HEK293 (cell line): ENCODE measurements at regions not wholly inside any gene's neighbourhood (a gene's known extent, or its start where the extent isn't known, plus 50 kb on each side); places are given as distances from the start of the nearest gene placed in this dataset.

Source experiments
- CTCF ChIA-PET: fragments of 350-600 bp; formaldehyde crosslinking; extraction: SDS; loops from one replicate; lab custom pipeline; 2021; ENCODE audit warnings: antibody characterized with exemption; lab: Yijun Ruan, JAX
- POLR2A ChIA-PET: fragments of 300-600 bp; formaldehyde crosslinking; extraction: SDS; loops from one replicate; lab custom pipeline; 2020; ENCODE audit warnings: antibody characterized with exemption, inconsistent platforms; lab: Yijun Ruan, JAX
- H3K27ac ChIP-seq: fragments of 200-500 bp; sonication (Bioruptor generic); 2 replicates; pipeline ENCODE4 v1.5.1; 2014; ENCODE audit warnings: low read depth, low read length, control low read depth, inconsistent platforms; ENCODE audit errors: extremely low read depth
- H3K36me3 ChIP-seq, 2 experiments: fragments of 200-500 bp in 1 of 2; sonication (Bioruptor generic) in 1 of 2; 1 replicate in 1 of 2; 2 replicates in 1 of 2; pipeline ENCODE4 v1.5.1; 2014 to 2017; ENCODE audit warnings: inconsistent platforms in 2 of 2, low read length in 2 of 2; ENCODE audit not compliant: control insufficient read depth in 2 of 2, insufficient read depth in 1 of 2
- H3K4me1 ChIP-seq: fragments of 200-500 bp; sonication (Bioruptor generic); 2 replicates; pipeline ENCODE4 v1.5.1; 2014; ENCODE audit warnings: mild to moderate bottlenecking, low read length, inconsistent platforms; ENCODE audit not compliant: control insufficient read depth, insufficient read depth
- H3K4me3 ChIP-seq: 2 replicates; pipeline ENCODE4 v1.5.1; 2011; ENCODE audit warnings: low read depth, mild to moderate bottlenecking, control low read depth, low read length, moderate library complexity
- H3K9me3 ChIP-seq: fragments of 200-500 bp; sonication (Bioruptor generic); 2 replicates; pipeline ENCODE4 v1.5.1; 2014; ENCODE audit warnings: low read depth, low read length, inconsistent platforms; ENCODE audit not compliant: control insufficient read depth, insufficient read depth
- BCL11A ChIP-seq: fragments of 450-650 bp; formaldehyde crosslinking; IDR thresholded peaks from 2 replicates; pipeline ENCODE4 v1.5.1; 2016; ENCODE audit warnings: low read depth, missing biosample characterization, missing genetic modification characterization
- BCL11B ChIP-seq: fragments of 450-650 bp; formaldehyde crosslinking; IDR thresholded peaks from 2 replicates; pipeline ENCODE4 v1.5.1; 2016; ENCODE audit warnings: low read depth, missing biosample characterization, missing genetic modification characterization
- HOXA7 ChIP-seq: sonication (generic); formaldehyde crosslinking; IDR thresholded peaks from 2 replicates; pipeline ENCODE4 v1.8.1; 2022; ENCODE audit warnings: missing genetic modification reagents, borderline replicate concordance
- KLF16 ChIP-seq: fragments of 450-650 bp; formaldehyde crosslinking; IDR thresholded peaks from 2 replicates; pipeline ENCODE4 v1.5.1; 2017; ENCODE audit warnings: missing biosample characterization, missing genetic modification characterization
- RBAK ChIP-seq: fragments of 450-650 bp; formaldehyde crosslinking; IDR thresholded peaks from 2 replicates; pipeline ENCODE4 v1.5.1; 2016; ENCODE audit warnings: missing biosample characterization, missing genetic modification characterization
- ZIC2 ChIP-seq: fragments of 450-650 bp; formaldehyde crosslinking; IDR thresholded peaks from 2 replicates; pipeline ENCODE4 v1.5.1; 2016; ENCODE audit warnings: missing biosample characterization, missing genetic modification characterization
- ZNF114 ChIP-seq: fragments of 450-650 bp; formaldehyde crosslinking; IDR thresholded peaks from 2 replicates; pipeline ENCODE4 v1.5.0; 2017; ENCODE audit warnings: missing biosample characterization, missing genetic modification characterization
- ZNF184 ChIP-seq: fragments of 450-650 bp; IDR thresholded peaks from 2 replicates; pipeline ENCODE4 v1.5.1; 2018; ENCODE audit warnings: missing biosample characterization, mild to moderate bottlenecking, missing genetic modification characterization
- ZNF350 ChIP-seq: fragments of 450-650 bp; formaldehyde crosslinking; IDR thresholded peaks from 2 replicates; pipeline ENCODE4 v1.5.0; 2017; ENCODE audit warnings: missing biosample characterization, mild to moderate bottlenecking, missing genetic modification characterization
- ZNF558 ChIP-seq: fragments of 450-650 bp; formaldehyde crosslinking; IDR thresholded peaks from 2 replicates; pipeline ENCODE4 v1.5.1; 2016; ENCODE audit warnings: missing biosample characterization, missing genetic modification characterization
- ZNF623 ChIP-seq: fragments of 450-650 bp; formaldehyde crosslinking; IDR thresholded peaks from 2 replicates; pipeline ENCODE4 v1.5.1; 2016; ENCODE audit warnings: missing biosample characterization, missing genetic modification characterization
- ZNF626 ChIP-seq: fragments of 450-650 bp; sonication (Bioruptor Pico); formaldehyde crosslinking; IDR thresholded peaks from 2 replicates; pipeline ENCODE4 v1.5.1; 2018; ENCODE audit warnings: missing biosample characterization, missing genetic modification characterization, inconsistent platforms
- ZNF792 ChIP-seq: fragments of 450-650 bp; formaldehyde crosslinking; IDR thresholded peaks from 2 replicates; pipeline ENCODE4 v1.5.1; 2016; ENCODE audit warnings: missing biosample characterization, missing genetic modification characterization
- TF ChIP-seq, protein P1 (sequence below): fragments of 450-650 bp; formaldehyde crosslinking; IDR thresholded peaks from 2 replicates; pipeline ENCODE4 v1.5.1; 2016; ENCODE audit warnings: missing biosample characterization, missing genetic modification characterization
- TF ChIP-seq, protein P2 (sequence below): fragments of 450-650 bp; formaldehyde crosslinking; IDR thresholded peaks from 2 replicates; pipeline ENCODE4 v1.5.1; 2016; ENCODE audit warnings: missing biosample characterization, missing genetic modification characterization
- TF ChIP-seq, protein P3 (sequence below): fragments of 450-650 bp; formaldehyde crosslinking; IDR thresholded peaks from 2 replicates; pipeline ENCODE4 v1.5.1; 2016; ENCODE audit warnings: missing biosample characterization, missing genetic modification characterization
- TF ChIP-seq, protein P4 (sequence below): fragments of 450-650 bp; formaldehyde crosslinking; IDR thresholded peaks from 2 replicates; pipeline ENCODE4 v1.5.1; 2016; ENCODE audit warnings: missing biosample characterization, missing genetic modification characterization
- TF ChIP-seq, protein P5 (sequence below): fragments of 450-650 bp; formaldehyde crosslinking; IDR thresholded peaks from 2 replicates; pipeline ENCODE4 v1.5.1; 2016; ENCODE audit warnings: missing biosample characterization, missing genetic modification characterization

DNA sequence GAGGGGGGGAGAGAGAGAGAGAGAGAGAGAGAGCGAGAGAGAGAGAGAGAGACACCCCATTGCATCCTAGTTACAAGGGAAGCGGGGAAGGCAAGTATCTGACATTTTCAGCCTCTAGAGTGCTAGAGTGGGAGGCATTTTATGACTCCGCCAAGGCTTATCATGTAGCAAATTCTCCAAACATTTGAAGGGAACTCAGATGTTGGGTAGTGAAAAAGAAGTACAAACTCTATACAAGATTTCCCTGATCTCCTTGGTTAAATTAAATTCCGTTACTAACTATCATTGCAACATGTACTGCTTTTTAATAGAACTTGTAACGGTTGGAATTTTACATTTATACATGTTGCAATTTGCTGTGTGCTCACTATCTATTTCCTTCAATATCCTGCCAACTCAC is 83.4 kb upstream of the FAM3C start:
- Histone ChIP-seq H3K9me3 (no peaks in the 10 kb centered on the region), H3K4me3 (no peak overlapping the region), H3K36me3 (no peaks in the 10 kb centered on the region), H3K4me1 (no peaks in the 10 kb centered on the region), H3K27ac (no peak overlapping the region)
- ChIA-PET POLR2A (no interaction called here), CTCF (no interaction called here)
- TF ChIP-seq, protein P1, sequence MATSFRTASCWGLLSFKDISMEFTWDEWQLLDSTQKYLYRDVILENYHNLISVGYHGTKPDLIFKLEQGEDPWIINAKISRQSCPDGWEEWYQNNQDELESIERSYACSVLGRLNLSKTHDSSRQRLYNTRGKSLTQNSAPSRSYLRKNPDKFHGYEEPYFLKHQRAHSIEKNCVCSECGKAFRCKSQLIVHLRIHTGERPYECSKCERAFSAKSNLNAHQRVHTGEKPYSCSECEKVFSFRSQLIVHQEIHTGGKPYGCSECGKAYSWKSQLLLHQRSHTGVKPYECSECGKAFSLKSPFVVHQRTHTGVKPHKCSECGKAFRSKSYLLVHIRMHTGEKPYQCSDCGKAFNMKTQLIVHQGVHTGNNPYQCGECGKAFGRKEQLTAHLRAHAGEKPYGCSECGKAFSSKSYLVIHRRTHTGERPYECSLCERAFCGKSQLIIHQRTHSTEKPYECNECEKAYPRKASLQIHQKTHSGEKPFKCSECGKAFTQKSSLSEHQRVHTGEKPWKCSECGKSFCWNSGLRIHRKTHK (tag by site-specific recombination) = no peak
- TF ChIP-seq ZNF623 (tag by site-specific recombination) (no peak), ZNF184 (tag by site-specific recombination) (no peak), BCL11B (tag by site-specific recombination) (no peak), ZNF114 (tag by site-specific recombination) (no peak), HOXA7 (CRISPR knock-in tag) (no peak), ZNF350 (tag by site-specific recombination) (no peak), ZNF792 (tag by site-specific recombination) (no peak), ZIC2 (tag by site-specific recombination) (no peak), ZNF558 (tag by site-specific recombination) (no peak), RBAK (tag by site-specific recombination) (no peak), KLF16 (tag by site-specific recombination) (no peak), ZNF626 (tag by site-specific recombination) (no peak), BCL11A (tag by site-specific recombination) (no peak)
- TF ChIP-seq, protein P2, sequence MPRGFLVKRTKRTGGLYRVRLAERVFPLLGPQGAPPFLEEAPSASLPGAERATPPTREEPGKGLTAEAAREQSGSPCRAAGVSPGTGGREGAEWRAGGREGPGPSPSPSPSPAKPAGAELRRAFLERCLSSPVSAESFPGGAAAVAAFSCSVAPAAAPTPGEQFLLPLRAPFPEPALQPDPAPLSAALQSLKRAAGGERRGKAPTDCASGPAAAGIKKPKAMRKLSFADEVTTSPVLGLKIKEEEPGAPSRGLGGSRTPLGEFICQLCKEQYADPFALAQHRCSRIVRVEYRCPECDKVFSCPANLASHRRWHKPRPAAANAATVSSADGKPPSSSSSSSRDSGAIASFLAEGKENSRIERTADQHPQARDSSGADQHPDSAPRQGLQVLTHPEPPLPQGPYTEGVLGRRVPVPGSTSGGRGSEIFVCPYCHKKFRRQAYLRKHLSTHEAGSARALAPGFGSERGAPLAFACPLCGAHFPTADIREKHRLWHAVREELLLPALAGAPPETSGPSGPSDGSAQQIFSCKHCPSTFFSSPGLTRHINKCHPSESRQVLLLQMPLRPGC (tag by site-specific recombination) = no peak
- TF ChIP-seq, protein P3, sequence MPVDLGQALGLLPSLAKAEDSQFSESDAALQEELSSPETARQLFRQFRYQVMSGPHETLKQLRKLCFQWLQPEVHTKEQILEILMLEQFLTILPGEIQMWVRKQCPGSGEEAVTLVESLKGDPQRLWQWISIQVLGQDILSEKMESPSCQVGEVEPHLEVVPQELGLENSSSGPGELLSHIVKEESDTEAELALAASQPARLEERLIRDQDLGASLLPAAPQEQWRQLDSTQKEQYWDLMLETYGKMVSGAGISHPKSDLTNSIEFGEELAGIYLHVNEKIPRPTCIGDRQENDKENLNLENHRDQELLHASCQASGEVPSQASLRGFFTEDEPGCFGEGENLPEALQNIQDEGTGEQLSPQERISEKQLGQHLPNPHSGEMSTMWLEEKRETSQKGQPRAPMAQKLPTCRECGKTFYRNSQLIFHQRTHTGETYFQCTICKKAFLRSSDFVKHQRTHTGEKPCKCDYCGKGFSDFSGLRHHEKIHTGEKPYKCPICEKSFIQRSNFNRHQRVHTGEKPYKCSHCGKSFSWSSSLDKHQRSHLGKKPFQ = no peak
- TF ChIP-seq, protein P4, sequence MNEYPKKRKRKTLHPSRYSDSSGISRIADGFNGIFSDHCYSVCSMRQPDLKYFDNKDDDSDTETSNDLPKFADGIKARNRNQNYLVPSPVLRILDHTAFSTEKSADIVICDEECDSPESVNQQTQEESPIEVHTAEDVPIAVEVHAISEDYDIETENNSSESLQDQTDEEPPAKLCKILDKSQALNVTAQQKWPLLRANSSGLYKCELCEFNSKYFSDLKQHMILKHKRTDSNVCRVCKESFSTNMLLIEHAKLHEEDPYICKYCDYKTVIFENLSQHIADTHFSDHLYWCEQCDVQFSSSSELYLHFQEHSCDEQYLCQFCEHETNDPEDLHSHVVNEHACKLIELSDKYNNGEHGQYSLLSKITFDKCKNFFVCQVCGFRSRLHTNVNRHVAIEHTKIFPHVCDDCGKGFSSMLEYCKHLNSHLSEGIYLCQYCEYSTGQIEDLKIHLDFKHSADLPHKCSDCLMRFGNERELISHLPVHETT (tag by site-specific recombination) = no peak
- TF ChIP-seq, protein P5, sequence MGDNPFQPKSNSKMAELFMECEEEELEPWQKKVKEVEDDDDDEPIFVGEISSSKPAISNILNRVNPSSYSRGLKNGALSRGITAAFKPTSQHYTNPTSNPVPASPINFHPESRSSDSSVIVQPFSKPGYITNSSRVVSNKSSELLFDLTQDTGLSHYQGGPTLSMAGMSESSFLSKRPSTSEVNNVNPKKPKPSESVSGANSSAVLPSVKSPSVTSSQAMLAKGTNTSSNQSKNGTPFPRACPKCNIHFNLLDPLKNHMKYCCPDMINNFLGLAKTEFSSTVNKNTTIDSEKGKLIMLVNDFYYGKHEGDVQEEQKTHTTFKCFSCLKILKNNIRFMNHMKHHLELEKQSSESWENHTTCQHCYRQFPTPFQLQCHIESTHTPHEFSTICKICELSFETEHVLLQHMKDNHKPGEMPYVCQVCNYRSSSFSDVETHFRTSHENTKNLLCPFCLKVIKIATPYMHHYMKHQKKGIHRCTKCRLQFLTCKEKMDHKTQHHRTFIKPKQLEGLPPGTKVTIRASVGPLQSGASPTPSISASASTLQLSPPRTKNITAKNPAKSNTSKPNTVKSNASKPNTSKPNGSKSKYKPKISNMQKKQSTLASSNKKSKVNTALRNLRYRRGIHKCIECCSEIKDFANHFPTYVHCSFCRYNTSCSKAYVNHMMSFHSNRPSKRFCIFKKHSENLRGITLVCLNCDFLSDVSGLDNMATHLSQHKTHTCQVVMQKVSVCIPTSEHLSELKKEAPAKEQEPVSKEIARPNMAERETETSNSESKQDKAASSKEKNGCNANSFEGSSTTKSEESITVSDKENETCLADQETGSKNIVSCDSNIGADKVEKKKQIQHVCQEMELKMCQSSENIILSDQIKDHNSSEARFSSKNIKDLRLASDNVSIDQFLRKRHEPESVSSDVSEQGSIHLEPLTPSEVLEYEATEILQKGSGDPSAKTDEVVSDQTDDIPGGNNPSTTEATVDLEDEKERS (tag by site-specific recombination) = no peak
